ENCODE measurements at regions not wholly inside any gene's neighbourhood (a gene's known extent, or its start where the extent isn't known, plus 50 kb on each side); places are given as distances from the start of the nearest gene placed in this dataset.

DNA sequence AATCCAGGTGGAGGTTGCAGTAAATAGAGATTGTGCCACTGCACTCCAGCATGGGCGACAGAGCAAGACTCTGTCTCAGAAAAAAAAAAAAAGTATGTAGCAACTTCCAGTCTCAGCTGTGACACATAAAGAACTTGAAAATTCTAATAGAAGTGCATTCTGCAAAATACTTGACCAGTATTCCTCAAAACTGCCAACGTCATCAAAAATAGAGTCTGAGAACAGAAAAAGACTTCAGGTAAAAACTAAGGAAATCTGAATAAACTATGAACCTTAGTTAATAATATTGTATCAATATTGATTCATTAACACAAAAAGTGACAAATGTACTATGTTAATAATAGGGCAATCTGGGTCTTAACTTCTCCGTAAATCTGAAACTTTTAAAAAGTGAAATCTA, 76.7 kb upstream of the WDR75 start:
- H3K27ac ChIP-seq = no peak overlapping the region
- H3K36me3 ChIP-seq = no peaks in the 10 kb centered on the region
- H3K4me1 ChIP-seq = no peaks in the 10 kb centered on the region
- DNase-seq (ENCODE audit: low spot score in 2 of 2) = no peak
- H3K4me3 ChIP-seq = no peak overlapping the region
- H3K9me3 ChIP-seq = no peaks in the 10 kb centered on the region
- TF ChIP-seq, protein P1, sequence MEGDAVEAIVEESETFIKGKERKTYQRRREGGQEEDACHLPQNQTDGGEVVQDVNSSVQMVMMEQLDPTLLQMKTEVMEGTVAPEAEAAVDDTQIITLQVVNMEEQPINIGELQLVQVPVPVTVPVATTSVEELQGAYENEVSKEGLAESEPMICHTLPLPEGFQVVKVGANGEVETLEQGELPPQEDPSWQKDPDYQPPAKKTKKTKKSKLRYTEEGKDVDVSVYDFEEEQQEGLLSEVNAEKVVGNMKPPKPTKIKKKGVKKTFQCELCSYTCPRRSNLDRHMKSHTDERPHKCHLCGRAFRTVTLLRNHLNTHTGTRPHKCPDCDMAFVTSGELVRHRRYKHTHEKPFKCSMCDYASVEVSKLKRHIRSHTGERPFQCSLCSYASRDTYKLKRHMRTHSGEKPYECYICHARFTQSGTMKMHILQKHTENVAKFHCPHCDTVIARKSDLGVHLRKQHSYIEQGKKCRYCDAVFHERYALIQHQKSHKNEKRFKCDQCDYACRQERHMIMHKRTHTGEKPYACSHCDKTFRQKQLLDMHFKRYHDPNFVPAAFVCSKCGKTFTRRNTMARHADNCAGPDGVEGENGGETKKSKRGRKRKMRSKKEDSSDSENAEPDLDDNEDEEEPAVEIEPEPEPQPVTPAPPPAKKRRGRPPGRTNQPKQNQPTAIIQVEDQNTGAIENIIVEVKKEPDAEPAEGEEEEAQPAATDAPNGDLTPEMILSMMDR (IDR thresholded peaks at IDR 0.05) = no peak
- no peak for TF ChIP-seq POLR2AphosphoS5 (IDR thresholded peaks at IDR 0.05)
- TF ChIP-seq POLR2A (IDR thresholded peaks at IDR 0.05) = no peak
- intact Hi-C loops (cut with DNase I; ENCODE audit: low total_unique reads) = no loop called here
- no peaks in the 10 kb centered on the region for H3K27me3 ChIP-seq

DNA sequence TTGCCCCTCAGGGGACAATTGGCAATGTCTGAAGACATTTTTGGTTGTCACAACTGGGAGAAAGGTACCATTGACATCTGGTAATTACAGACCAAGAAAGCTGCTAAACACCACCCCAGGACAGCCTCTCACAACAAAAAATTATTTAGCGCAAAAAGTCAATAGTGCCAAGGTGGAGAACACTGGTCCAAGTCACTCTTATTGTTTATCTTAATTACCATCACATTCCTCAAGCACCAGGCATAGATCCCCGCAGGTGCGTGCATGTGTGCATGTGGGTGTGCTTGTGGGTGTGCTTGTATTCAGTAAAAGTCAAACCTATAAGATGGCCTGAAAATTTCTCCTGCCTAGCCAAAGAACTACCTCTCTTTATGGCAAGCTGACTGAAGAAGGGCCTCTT, 74.9 kb upstream of the WDR75 start:
- H3K4me3 ChIP-seq = no peak overlapping the region
- H3K27me3 ChIP-seq = no peaks in the 10 kb centered on the region
- TF ChIP-seq, protein P1 (IDR thresholded peaks at IDR 0.05) = no peak
- no peak for TF ChIP-seq POLR2A (IDR thresholded peaks at IDR 0.05)
- no peak for TF ChIP-seq POLR2AphosphoS5 (IDR thresholded peaks at IDR 0.05)
- no peaks in the 10 kb centered on the region for H3K4me1 ChIP-seq
- H3K9me3 ChIP-seq = no peaks in the 10 kb centered on the region
- intact Hi-C loops (cut with DNase I; ENCODE audit: low total_unique reads) = no loop called here
- H3K36me3 ChIP-seq = no peaks in the 10 kb centered on the region
- no peak overlapping the region for H3K27ac ChIP-seq
- DNase-seq (ENCODE audit: low spot score in 2 of 2) = no peak

DNA sequence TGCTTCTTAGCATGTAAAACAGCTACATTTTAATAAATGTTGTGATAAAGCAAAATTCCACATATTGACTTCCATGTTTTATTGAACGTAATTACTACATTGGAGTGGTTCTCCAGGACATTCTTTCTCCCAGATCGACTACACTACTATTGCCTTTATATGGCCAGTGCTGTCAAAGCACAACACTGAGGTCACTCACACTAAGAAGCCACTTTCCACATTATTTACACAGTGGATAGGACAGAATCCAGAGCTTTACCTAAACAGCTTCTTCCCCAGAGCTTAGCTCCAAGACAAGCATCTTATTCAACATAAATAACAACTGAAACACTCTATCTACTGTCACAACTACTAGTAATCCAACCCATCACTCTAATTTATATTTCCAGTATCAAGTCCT, 73.9 kb upstream of the WDR75 start:
- H3K4me1 ChIP-seq = no peaks in the 10 kb centered on the region
- no peaks in the 10 kb centered on the region for H3K9me3 ChIP-seq
- H3K27me3 ChIP-seq = no peaks in the 10 kb centered on the region
- no peak overlapping the region for H3K4me3 ChIP-seq
- H3K36me3 ChIP-seq = no peaks in the 10 kb centered on the region
- TF ChIP-seq POLR2AphosphoS5 (IDR thresholded peaks at IDR 0.05) (no peak), POLR2A (IDR thresholded peaks at IDR 0.05) (no peak)
- TF ChIP-seq, protein P1 (IDR thresholded peaks at IDR 0.05) = no peak
- no peak overlapping the region for H3K27ac ChIP-seq
- no peak for DNase-seq (ENCODE audit: low spot score in 2 of 2)
- intact Hi-C loops (cut with DNase I; ENCODE audit: low total_unique reads) = no loop called here

DNA sequence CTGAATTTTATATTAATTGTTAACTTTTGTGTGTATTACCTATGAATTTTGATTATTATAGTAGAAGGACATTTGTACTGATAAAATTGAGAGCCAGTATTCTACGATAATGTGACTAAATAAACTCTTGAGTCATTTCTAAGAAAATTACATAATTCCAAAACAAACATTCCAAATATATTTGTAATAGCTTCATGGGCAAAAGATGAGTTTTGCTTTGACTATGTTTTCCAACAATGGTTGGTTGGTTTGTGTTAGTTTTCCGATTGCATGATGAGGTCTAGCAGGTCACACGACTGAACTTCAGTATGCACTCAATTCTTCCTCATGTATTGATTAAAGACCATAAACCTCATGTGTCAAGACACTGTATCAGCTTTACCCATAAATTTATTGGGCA, 71.7 kb upstream of the WDR75 start:
- Histone ChIP-seq H3K4me3 (no peak overlapping the region), H3K9me3 (no peaks in the 10 kb centered on the region), H3K27me3 (no peaks in the 10 kb centered on the region), H3K36me3 (no peaks in the 10 kb centered on the region), H3K27ac (no peak overlapping the region), H3K4me1 (no peaks in the 10 kb centered on the region)
- TF ChIP-seq, protein P1 (IDR thresholded peaks at IDR 0.05) = no peak
- TF ChIP-seq POLR2A (IDR thresholded peaks at IDR 0.05) (no peak), POLR2AphosphoS5 (IDR thresholded peaks at IDR 0.05) (no peak)
- intact Hi-C loops (cut with DNase I; ENCODE audit: low total_unique reads) = no loop called here
- no peak for DNase-seq (ENCODE audit: low spot score in 2 of 2)

DNA sequence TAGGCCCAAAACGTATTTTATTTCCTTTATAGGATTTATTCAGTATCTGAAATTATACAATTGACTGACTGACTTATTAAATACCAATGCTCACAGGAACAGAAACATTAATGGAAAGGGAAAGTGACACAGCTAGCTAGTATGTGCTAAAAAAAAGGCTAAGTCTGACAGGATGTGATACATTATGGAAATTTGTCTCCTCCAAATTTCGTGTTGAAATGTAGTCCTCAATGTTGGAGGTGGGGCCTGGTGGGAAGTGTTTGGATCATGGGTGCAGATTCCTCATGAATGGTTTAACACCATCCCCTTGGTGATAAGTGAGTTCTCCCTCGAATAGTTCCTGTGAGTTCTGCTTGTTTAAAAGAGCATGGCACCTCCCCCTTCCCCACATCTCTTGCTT, 70.6 kb upstream of the WDR75 start:
- no peak overlapping the region for H3K27ac ChIP-seq
- DNase-seq (ENCODE audit: low spot score in 2 of 2) = no peak
- TF ChIP-seq, protein P1 (IDR thresholded peaks at IDR 0.05) = no peak
- TF ChIP-seq POLR2A (IDR thresholded peaks at IDR 0.05) (no peak), POLR2AphosphoS5 (IDR thresholded peaks at IDR 0.05) (no peak)

More for the DNA sequence above, 70.6 kb upstream of the WDR75 start:
- H3K9me3 ChIP-seq = no peaks in the 10 kb centered on the region
- H3K4me3 ChIP-seq = no peak overlapping the region
- intact Hi-C loops (cut with DNase I; ENCODE audit: low total_unique reads) = no loop called here
- H3K27me3 ChIP-seq = no peaks in the 10 kb centered on the region
- H3K4me1 ChIP-seq = no peaks in the 10 kb centered on the region
- H3K36me3 ChIP-seq = no peaks in the 10 kb centered on the region

All from breast epithelium (tissue), 4 donors.